Islet precursor cell (in vitro differentiated cells): ENCODE measurements at regions not wholly inside any gene's neighbourhood (a gene's known extent, or its start where the extent isn't known, plus 50 kb on each side); places are given as distances from the start of the nearest gene placed in this dataset.

Source experiments
- DNase-seq: peaks from one replicate; pipeline ENCODE4 v3.0.0-alpha.2; 2018

GRCh38 chr18:55866006-55866405, 278.0 kb upstream of the TCF4 start:
- DNase-seq, result no peak

DNA sequence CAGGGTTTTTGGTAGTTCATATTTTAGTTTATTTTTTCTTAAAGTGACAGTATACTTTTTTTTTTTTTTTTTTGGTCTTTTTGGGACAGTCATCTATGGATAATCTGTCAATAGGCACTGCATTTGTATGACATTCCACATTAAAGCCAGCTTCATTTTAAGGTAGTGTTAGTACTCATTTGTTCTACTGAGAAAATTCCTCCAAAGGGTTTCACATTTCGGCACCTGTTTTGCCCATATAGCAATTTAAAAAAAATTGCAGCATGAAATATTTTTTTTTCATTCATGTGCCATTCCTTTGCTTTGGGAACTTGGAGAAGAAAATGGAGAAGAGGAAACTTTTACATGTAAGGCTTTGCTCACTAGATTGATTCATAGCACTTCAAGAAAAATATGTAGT, 276.3 kb upstream of the TCF4 start:
- DNase-seq, result no peak

DNA sequence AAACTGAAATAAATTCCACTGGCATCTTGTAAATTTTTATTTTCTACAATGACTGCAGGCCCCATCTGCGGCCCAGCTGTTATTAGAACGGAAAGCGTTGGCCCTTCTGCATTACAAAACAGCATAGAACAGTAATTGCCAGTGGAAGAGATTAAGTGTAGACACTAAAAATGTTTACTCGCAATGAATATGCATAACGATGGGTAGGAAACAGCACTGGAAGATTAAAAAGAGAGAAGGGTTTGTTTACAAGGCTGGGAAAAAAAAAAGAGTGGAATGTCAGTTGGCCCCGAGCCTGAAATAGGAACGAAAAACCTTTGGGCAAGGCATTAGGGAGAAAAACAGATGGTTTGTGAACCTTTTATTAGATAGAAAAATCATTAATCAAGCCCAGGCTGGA, 275.9 kb upstream of the TCF4 start:
- DNase-seq, result no peak

DNA sequence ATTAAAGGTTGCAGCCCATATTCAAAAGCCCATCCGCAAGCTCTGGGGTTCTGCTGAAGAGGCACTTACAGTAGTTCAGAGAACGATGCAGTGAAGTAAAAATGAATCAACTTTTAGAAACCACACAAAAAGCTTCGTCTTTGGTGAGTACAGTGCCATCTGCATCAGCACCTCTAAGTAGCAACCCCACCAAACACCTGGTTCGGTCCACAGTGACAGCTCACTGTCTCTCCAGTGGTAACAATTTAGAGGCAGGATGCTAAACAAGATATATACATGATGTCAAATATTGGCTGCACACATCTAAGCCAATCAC, 275.4 kb upstream of the TCF4 start:
- DNase-seq, result no peak

GRCh38 chr18:55862693-55863390, 274.9 kb upstream of the TCF4 start:
- DNase-seq, result no peak

- DNase-seq, result peak; percentile 76
Observed at GRCh38 chr18:55861266-55861665, 273.3 kb upstream of the TCF4 start.

DNA sequence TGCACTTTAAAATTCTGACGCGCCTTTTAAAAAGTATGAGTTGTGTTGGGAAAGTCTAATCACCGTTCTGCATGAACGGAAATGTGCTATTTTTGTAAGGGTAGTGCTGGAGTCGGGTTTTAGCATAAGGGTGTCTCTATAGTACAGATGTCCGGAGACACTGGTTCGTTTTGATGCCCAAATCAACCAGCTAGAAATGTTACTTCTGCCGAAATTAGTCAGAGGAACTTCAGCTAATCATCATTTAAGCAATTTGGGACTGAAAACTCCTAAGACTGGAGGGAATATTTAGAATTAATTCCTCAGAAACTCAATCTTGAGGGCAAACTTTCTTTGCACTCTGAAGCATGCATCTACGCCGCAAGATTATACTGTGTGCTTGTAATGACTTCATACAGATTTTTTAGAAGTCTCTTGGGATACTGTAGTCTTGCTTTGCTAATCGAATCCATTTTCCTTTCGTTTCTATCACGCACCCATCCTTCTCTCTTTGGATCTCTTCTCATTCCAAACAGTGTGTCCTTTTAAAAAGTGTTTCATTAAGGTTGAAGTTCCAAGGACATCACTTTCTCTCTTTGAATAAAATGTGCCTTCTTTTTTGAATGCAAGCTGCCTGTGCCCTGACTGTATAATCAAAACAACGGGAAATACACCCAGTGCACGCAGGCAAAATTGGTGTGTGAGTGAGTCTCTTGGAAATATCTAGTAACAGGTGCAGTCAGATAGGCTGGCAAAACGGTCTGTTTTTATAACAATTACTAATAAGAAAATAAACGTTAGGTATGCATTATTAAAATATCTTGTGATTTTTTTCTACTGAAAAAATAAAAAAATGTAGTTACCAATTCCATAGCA, 270.9 kb upstream of the TCF4 start:
- DNase-seq, result no peak

DNA sequence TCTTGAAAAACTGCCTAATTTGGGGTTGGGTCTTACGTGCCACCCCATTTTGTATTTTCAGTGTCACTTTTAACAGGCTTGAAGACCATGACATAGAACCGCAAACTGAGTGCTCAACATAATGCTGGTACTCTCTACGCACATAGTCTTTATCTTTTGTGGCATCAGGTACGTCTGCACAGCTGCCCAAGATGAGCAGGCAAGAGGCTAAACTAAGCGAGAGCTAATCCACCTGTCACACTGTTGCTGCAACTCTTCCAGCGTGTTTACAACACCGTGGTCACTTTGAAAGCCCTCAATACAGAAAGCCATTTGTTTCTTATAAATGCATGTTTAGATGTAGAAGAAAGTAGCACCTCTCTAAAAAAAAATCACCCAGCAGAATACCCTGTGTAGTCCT, 270.0 kb upstream of the TCF4 start:
- DNase-seq, result peak; percentile 64

GRCh38 chr18:55857409-55857808, 269.4 kb upstream of the TCF4 start:
- no peak for DNase-seq

GRCh38 chr18:55856679-55857078, 268.7 kb upstream of the TCF4 start:
- DNase-seq, result no peak

DNA sequence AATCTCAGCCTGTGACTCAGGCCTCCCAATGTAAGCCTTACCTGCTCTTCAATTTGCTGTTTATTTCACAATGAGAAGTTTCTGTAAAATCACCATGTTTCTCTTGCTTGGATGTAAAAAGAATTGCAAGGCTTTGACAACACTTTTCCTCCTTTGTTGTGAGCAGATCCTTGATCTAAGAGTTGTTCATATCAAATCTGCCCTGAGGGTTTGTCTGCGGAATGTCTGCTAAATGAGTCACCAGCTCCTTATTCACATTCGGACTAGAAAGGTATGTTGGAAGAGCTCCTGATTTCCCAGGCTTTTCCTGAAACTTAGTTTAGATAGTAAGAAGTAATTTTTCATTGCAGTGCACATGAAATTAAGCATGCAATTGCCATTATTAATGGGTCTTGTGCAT, 268.2 kb upstream of the TCF4 start:
- DNase-seq, result peak; percentile 94

DNA sequence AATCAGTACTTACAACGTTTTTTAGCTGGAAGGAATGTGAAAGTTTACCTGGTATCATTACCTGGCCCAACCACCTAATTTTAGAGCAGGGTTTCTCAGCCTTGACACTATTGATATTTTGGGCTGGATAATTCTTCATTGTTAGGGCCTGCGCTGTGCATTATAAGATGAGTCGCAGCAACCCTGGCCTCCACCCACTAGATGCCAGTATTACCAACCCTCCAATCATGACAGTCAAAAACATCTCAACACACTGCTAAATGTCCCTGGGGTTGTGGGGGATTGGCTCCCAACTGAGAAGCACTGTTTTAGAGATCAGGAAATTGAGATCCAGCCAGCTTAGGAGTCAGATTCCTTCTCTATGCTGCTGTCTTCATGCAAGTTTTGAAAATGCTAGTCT, 265.3 kb upstream of the TCF4 start:
- no peak for DNase-seq

- no peak for DNase-seq
Observed at GRCh38 chr18:55850904-55851303, 262.9 kb upstream of the TCF4 start.

DNA sequence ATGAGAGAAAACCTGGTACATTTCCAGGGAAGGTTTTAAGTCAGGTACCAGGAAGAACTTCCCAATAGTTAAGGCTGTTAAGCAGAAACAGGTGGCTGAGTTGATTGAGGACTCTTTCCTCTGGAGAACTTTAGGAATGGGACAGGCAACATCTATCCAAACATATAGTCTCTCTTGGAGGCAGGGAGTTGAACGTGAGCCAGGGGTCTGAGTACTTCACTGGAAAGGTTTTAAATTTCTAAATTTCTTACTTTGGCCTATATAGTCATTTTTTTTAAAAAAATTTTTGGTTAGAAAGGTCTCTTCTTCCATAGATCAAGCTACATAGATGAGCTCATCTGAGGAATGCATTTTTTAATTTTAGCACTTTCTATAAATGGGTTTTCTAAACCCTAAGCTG, 261.4 kb upstream of the TCF4 start:
- no peak for DNase-seq

GRCh38 chr18:55847960-55848359, 260.0 kb upstream of the TCF4 start:
- DNase-seq, result no peak

GRCh38 chr18:55845221-55845620, 257.2 kb upstream of the TCF4 start:
- no peak for DNase-seq

DNA sequence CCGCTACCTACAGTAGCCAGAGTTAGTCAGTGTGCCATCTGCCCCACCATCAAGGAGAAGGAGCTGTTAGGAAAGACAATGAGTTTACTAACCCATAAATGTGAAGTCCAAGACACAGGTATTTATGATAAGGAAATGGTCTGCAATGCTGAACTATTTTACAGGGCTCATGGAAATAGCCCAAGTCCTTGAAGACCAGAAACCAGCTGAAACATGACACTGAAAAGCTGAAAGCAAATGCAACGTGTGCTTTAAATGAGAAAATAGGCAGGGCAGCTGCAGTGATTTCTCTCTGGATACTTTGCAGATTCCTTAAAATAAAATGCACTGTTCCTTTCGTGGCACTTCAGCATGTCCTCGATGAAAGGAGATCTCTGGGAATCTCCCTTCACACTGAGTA, 256.4 kb upstream of the TCF4 start:
- DNase-seq, result no peak

DNA sequence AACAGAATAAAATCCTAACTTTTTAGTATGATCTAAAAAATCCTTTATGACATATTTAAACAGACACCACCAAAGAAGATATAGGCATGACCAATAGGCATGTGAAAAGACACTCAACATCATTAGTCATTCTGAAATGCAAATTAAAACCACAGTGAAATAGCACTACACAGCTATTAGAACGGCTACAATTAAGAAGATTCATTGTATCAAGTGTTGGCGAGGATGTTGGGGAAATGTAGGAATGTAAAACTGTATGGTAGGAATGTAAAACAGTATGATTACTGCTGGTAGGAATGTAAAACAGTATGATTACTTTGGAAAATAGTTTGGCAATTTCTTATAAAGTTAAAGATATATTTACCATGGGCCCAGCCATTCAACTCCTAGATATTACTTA, 253.3 kb upstream of the TCF4 start:
- no peak for DNase-seq

GRCh38 chr18:55840601-55841170, 252.7 kb upstream of the TCF4 start:
- DNase-seq, result no peak

- DNase-seq, result no peak
Observed at GRCh38 chr18:55839343-55839742, 251.4 kb upstream of the TCF4 start.

DNA sequence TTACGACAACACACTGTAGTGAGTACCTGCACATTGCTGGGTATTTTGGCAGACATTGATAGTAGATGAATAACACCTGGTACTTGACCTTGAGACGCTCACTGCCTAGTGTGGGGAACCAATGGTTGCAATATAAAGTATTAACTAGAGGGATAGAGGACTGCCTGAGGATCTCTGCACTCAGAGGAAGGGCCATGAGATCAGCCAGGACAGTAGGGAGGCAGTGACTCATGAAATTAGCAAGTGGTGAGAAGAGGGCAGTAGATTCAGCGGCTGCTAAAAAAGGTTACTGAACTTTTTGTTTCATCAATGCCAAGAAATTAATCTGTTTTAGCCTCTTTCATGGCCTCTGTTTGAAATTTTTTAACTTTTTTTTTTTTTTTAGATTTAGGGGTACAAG, 250.8 kb upstream of the TCF4 start:
- DNase-seq, result no peak

DNA sequence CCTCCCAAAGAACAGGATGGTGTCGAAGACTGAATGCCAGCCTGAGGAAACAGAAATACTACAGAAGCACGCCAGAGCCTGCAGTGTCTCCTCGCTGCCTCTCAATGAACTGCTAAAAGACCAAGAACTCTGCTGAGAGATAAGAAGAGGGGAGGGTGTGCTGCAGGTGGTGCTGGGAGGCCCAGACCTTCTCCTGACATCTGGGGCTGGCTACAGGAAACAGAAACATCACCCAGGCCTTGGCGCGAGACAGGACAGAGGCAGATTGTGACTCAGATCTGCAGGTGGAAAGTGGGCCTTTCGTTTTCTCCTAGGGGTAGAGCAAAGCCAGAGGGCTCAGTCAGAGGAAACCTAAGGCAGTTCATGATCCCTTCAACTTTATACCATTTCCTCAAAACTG, 250.3 kb upstream of the TCF4 start:
- no peak for DNase-seq

DNA sequence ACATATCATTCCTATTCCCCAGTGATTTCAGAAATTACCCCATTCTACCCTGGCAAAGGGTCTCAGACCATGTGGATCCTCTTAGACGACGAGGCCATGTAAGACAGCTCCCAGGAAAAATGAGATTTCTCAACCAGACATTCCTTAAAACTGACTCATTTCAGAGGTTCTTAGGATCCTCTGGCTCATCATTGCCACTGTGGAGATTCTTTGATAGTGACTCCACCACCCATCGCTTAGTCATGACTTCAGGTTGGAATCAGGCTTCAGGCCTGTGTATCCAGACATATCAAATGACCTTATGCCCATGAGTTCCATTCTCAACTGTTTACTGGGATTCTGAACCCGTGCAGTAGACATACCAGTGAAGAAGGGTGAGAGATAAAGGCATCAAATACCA, 245.6 kb upstream of the TCF4 start:
- peak; percentile 91 for DNase-seq

DNA sequence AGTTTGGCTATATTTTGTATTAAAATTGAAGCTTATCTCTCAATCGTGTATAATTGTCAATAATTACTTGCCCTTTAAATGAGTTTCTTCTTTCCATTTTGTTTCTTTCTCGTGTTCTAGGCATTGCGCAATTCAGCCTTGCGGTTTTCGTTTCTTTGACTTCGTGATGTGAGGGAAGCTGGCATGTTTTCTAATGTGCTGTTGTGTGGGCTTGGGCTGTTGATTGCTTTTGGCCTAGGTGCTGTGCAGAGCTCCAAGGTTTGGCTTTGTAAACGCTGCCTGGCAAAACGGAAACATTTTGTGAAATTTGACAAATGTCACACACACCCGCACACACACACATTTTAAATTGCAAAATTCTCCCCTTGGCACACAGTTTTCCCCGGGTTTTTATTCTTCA, 242.6 kb upstream of the TCF4 start:
- DNase-seq, result no peak

DNA sequence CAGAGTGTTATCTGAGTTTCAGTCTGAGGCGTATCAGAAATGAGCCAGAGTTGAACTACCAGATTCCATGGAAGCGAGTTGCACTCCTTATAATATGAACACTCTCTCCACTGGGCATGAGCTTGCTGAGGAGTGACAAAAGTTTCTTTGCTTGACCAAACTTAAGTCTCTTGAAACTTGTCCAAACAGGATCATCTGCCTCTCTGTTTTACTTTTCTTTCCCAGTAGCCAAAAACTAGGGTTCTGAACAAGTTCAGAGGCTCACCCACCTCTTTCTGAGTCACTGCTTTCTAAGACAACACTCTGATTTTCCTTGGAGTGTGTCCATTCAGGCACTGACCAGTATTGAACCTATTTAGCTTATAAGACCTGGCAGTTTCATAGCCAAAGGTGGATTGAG, 233.2 kb upstream of the TCF4 start:
- peak; percentile 53 for DNase-seq
